D721Med (cell line): ENCODE measurements at regions not wholly inside any gene's neighbourhood (a gene's known extent, or its start where the extent isn't known, plus 50 kb on each side); places are given as distances from the start of the nearest gene placed in this dataset.

ENCODE experiments used
- DNase-seq: peaks from one replicate; pipeline ENCODE4 v3.0.0; 2011; ENCODE audit warnings: low spot score; ENCODE audit not compliant: insufficient read length
- FAIRE-seq: peaks from 2 replicates; lab custom pipeline; 2011; peaks lifted over from hg19 to GRCh38; lab: Jason Lieb, UNC
- CTCF ChIP-seq: IDR thresholded peaks from 2 replicates; pipeline ENCODE4 v1.5.1; 2012; ENCODE audit warnings: mild to moderate bottlenecking, control low read depth; ENCODE audit not compliant: insufficient read depth; ENCODE audit errors: missing control alignments

GRCh38 chr11:41920374-41920773 lies 460.9 kb upstream of the LRRC4C start:
- DNase-seq (no peak), FAIRE-seq (no peak)
- TF ChIP-seq CTCF = no peak

- DNase-seq (no peak), FAIRE-seq (no peak)
- TF ChIP-seq CTCF = no peak
Measured at GRCh38 chr11:41921746-41922390, 462.4 kb upstream of the LRRC4C start.

GRCh38 chr11:41926339-41926738 lies 466.9 kb upstream of the LRRC4C start:
- no peak for TF ChIP-seq CTCF
- FAIRE-seq = no peak
- no peak for DNase-seq

- FAIRE-seq (no peak), DNase-seq (no peak)
- TF ChIP-seq CTCF = no peak
Measured at GRCh38 chr11:41935241-41935640, 475.8 kb upstream of the LRRC4C start.

- TF ChIP-seq CTCF = no peak
- DNase-seq (no peak), FAIRE-seq (no peak)
Measured at GRCh38 chr11:41935795-41936194, 476.3 kb upstream of the LRRC4C start.

GRCh38 chr11:41943656-41944055 lies 484.2 kb upstream of the LRRC4C start:
- FAIRE-seq (no peak), DNase-seq (no peak)
- TF ChIP-seq CTCF = no peak

- FAIRE-seq = no peak
- no peak for DNase-seq
- TF ChIP-seq CTCF = no peak
Measured at GRCh38 chr11:41947392-41947791, 487.9 kb upstream of the LRRC4C start.
